GM12891 (cell line): ENCODE measurements at regions not wholly inside any gene's neighbourhood (a gene's known extent, or its start where the extent isn't known, plus 50 kb on each side); places are given as distances from the start of the nearest gene placed in this dataset.

ENCODE experiments used
- DNase-seq: peaks from one replicate; pipeline ENCODE4 v3.0.0; 2011; ENCODE audit warnings: low spot score; ENCODE audit not compliant: insufficient read length
- FAIRE-seq: peaks from 2 replicates; lab custom pipeline; 2011; peaks lifted over from hg19 to GRCh38; lab: Jason Lieb, UNC
- PAX5 ChIP-seq: IDR thresholded peaks from 2 replicates; pipeline ENCODE4 v1.6.1; 2011; ENCODE audit warnings: low read length, moderate library complexity, mild to moderate bottlenecking; ENCODE audit not compliant: insufficient read depth, severe bottlenecking
- POLR2A ChIP-seq: IDR thresholded peaks from 2 replicates; pipeline ENCODE4 v1.6.1; 2011; ENCODE audit warnings: low read depth, low read length, control low read depth
- POLR2AphosphoS5 ChIP-seq: IDR thresholded peaks from 2 replicates; pipeline ENCODE4 v1.6.1; 2011; ENCODE audit warnings: low read depth, low read length, control low read depth
- POU2F2 ChIP-seq: IDR thresholded peaks from 2 replicates; pipeline ENCODE4 v1.6.1; 2011; ENCODE audit warnings: low read depth, mild to moderate bottlenecking, control low read depth, low read length, moderate library complexity
- SPI1 ChIP-seq: IDR thresholded peaks from 2 replicates; pipeline ENCODE4 v1.6.1; 2011; ENCODE audit warnings: low read depth, low read length, control low read depth
- TAF1 ChIP-seq: IDR thresholded peaks from 2 replicates; pipeline ENCODE4 v1.6.1; 2011; ENCODE audit warnings: low read depth, low read length, control low read depth

GRCh38 chr5:6843821-6844220, 130.6 kb downstream of the TENT4A start:
- TF ChIP-seq POLR2A (no peak), SPI1 (no peak), TAF1 (no peak), POU2F2 (no peak), PAX5 (no peak), POLR2AphosphoS5 (no peak)
- no peak for FAIRE-seq

GRCh38 chr5:6845856-6846255, 132.6 kb downstream of the TENT4A start:
- DNase-seq (no peak), FAIRE-seq (no peak)
- TF ChIP-seq PAX5 (no peak), SPI1 (no peak), POLR2AphosphoS5 (no peak), TAF1 (no peak), POU2F2 (no peak), POLR2A (no peak)

More at GRCh38 chr5:6843821-6844220, 130.6 kb downstream of the TENT4A start:
- DNase-seq, result no peak

- no peak for FAIRE-seq
- DNase-seq, result no peak
- TF ChIP-seq POLR2A, result no peak
- no peak for TF ChIP-seq POLR2AphosphoS5
- TF ChIP-seq POU2F2, result no peak
- TF ChIP-seq SPI1, result no peak
- TF ChIP-seq TAF1, result no peak
Observed at GRCh38 chr5:6847870-6848269, 134.6 kb downstream of the TENT4A start.

GRCh38 chr5:6849316-6850105, 136.3 kb downstream of the TENT4A start:
- TF ChIP-seq POLR2AphosphoS5 (no peak), PAX5 (no peak), TAF1 (no peak), POLR2A (no peak), SPI1 (no peak), POU2F2 (no peak)
- FAIRE-seq (no peak), DNase-seq (no peak)

- FAIRE-seq (no peak), DNase-seq (no peak)
- TF ChIP-seq TAF1, result no peak
- no peak for TF ChIP-seq SPI1
- TF ChIP-seq POU2F2, result no peak
- no peak for TF ChIP-seq POLR2A
- no peak for TF ChIP-seq POLR2AphosphoS5
- no peak for TF ChIP-seq PAX5
Observed at GRCh38 chr5:6850106-6850432, 136.8 kb downstream of the TENT4A start.

- TF ChIP-seq POU2F2 (no peak), POLR2AphosphoS5 (no peak), PAX5 (no peak), POLR2A (no peak), SPI1 (no peak), TAF1 (no peak)
- DNase-seq (no peak), FAIRE-seq (no peak)
Observed at GRCh38 chr5:6856653-6857052, 143.4 kb downstream of the TENT4A start.

- DNase-seq (no peak), FAIRE-seq (no peak)
Observed at GRCh38 chr5:6858419-6858818, 145.2 kb downstream of the TENT4A start.

GRCh38 chr5:6859023-6859422, 145.8 kb downstream of the TENT4A start:
- FAIRE-seq (no peak), DNase-seq (no peak)
- TF ChIP-seq TAF1 (no peak), POLR2AphosphoS5 (no peak), POU2F2 (no peak), PAX5 (no peak), SPI1 (no peak), POLR2A (no peak)

More at GRCh38 chr5:6858419-6858818, 145.2 kb downstream of the TENT4A start:
- TF ChIP-seq POU2F2 (no peak), PAX5 (no peak)

- DNase-seq, result no peak
- no peak for FAIRE-seq
- TF ChIP-seq SPI1 (no peak), PAX5 (no peak), POLR2A (no peak)
Observed at GRCh38 chr5:6859951-6860638, 146.9 kb downstream of the TENT4A start.

- DNase-seq, result no peak
- TF ChIP-seq POLR2A, result no peak
- no peak for FAIRE-seq
Observed at GRCh38 chr5:6861036-6861435, 147.8 kb downstream of the TENT4A start.
